Dermis blood vessel endothelial cell (primary cell): ENCODE measurements at regions not wholly inside any gene's neighbourhood (a gene's known extent, or its start where the extent isn't known, plus 50 kb on each side); places are given as distances from the start of the nearest gene placed in this dataset.
"Not testable (repeated sequence)": the region's sequence is repeated elsewhere in the genome, so short reads cannot be mapped to it uniquely, and the experiment has no call there.

ENCODE experiments used
- DNase-seq: peaks from one replicate; pipeline ENCODE4 v3.0.0; 2010

- no peak for DNase-seq
These were observed 306.3 kb upstream of the PPARGC1A start for GRCh38 chr4:24195991-24196736.

GRCh38 chr4:24192018-24192641 is 302.3 kb upstream of the PPARGC1A start:
- no peak for DNase-seq

DNA sequence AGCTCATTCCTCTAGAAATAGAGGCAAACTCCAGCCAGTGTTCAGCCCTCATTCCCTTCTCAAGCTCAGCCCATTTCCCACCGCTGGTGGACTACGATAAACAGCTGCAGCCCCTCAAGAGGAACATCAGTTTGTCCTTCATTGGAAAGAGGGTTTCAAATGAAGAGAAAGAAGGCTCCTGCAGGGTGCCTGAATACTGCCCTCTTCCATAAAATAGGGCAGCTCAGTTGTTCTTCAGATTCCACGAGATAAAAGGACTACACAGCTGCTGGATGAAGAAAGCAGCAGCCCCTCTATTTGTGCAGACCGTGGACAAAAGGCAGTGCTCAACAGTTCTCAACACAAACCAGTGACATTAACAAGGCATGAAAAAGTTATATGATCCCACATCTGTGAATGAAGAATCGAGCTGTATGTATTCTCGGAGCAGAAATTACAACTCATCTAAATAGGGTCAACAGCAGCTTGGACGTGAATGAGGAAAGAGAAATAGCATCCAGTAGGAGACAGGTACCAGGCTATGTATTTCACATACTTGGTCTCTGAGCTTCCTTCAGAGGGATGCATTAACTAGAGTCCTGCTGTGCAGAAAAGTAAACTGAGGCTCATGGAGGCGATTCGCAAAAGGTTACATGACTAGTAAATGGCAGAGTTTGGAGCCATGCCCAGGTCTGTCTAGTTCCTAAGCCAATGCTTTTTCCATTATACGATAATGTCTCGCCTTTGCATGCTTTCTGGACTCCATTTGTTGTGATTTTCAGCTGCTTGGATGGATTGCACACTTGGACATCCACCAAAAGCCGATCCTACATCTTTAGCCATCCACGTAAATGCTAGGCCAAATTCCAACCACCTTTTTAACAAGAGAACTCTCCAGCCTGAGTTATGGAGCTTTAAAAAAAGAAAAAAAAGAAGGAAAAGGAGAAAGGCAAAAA is 301.2 kb upstream of the PPARGC1A start:
- DNase-seq, result no peak

DNA sequence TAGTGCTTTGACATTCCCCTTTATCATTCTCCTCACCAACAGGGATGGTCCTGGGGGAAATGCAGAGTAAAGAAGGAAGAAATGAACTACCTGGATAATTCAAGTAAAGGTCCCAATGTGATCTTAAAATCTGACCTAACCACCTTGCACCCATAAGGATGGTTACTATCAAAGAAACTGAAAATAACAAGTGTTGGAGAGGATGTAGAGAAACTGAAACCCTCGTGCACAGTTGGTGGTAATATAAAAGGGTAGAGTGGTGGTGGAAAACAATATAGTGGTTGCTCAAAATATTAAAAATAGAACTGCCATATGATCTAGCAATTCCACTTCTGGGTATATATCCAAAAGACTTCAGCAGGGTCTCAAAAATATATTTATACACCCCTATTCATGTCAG is 298.6 kb upstream of the PPARGC1A start:
- DNase-seq, result no peak

DNA sequence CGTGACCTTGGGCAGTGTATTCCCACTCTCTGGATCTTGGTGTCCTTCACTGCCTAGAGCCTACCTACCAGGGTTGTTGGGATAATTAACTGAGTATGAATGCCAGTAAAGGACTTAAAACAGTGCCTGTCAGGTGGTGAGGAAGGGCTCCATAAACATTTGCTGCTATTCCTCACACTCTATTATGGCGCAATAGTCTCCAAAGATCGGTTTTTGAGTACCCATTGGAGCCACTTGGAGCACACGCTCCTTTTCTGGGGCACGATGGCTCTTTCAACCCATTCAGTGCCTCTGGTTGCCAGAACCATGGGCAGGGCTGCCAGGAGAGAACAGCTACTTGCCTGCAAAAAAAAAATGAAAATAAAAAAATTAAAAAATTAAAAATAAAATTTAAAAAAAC is 296.6 kb upstream of the PPARGC1A start:
- DNase-seq, result no peak

DNA sequence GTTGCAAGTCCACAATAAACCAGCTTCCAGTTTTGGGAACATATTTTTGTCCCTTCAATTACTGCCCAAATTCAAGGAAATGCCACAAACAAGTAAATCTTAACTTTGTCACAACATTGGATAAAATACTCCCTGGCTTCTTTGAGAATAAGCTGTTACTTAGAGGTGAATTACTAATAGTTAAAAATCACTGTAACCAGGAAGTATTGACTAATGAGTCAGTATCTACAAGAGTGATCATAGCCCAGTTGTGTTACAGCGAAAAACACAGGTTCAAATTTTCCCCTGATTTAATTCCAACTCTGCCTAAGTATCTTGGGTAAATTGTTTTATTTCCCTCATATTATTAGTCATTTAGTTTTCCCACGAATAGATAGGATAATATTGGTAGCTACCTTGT is 291.2 kb upstream of the PPARGC1A start:
- no peak for DNase-seq

GRCh38 chr4:24180586-24180985 is 290.7 kb upstream of the PPARGC1A start:
- DNase-seq, result no peak

DNA sequence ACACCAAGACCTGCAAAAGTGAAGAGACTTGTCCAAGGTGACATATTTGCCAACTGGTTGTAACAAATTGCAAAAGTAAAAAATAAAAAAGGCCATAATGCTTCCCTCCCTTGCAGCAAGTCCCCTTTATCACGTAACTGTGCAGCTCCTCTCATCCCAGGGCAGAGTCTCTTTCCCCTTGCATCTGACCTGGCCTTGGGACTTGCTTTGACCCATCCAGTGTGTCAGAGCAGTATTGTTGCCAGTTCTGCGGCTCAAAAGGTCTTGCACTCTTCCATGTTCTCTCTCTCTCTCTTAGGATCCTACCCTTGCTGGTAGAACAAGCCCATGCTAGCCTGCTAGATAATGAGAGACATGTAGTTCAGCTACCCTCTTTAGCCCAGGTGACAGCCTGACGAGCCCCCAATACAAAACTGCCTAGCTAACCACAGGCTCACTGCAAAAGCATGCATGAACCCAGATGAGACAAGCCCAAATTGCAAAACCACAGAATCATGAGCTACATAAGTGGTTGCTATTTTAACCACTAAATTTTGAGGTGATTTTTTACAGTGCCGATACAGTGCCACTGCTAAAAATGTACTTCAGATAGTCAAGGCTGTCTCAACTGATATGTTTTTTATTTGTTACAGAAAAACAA is 289.5 kb upstream of the PPARGC1A start:
- no peak for DNase-seq

DNA sequence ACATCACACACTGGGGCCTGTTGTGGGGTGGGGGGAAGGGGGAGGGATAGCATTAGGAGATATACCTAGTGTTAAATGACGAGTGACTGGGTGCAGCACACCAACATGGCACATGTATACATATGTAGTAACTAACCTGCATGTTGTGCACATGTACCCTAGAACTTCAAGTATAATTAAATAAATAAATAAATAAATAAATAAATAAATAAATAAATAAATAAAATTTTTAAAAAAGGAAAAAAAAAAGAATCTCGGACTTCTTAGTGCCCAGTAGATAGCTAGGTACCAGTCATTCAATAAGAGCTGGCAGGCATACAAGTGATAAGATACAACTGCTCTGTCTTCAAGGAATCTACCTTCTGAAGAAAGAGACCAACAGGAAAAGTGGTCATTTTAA is 287.6 kb upstream of the PPARGC1A start:
- DNase-seq, result not testable (repeated sequence)

DNA sequence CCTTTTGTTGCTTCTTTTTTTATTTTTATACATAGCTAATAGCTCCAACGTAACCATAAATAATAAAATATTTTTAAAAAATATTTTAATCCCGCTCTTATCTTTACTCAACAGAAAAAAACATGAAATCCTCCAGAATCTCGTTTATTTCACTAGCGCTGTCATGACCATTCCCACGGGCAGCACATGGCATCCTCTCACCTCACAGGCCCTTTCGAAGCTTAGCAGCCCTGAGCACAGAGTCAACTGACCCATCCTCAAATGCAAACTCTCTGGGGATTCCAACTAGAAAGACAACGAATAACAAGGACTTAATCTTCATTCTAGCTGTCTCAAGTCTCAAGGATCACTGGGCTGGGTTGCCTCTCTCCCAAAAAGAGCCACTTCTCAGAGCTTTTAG is 285.9 kb upstream of the PPARGC1A start:
- DNase-seq, result no peak

- no peak for DNase-seq
These were observed 284.8 kb upstream of the PPARGC1A start for GRCh38 chr4:24174602-24175001.

- DNase-seq, result no peak
These were observed 282.6 kb upstream of the PPARGC1A start for GRCh38 chr4:24172406-24172805.

GRCh38 chr4:24169956-24170355 is 280.1 kb upstream of the PPARGC1A start:
- DNase-seq, result no peak

- no peak for DNase-seq
These were observed 278.8 kb upstream of the PPARGC1A start for GRCh38 chr4:24168658-24169057.

DNA sequence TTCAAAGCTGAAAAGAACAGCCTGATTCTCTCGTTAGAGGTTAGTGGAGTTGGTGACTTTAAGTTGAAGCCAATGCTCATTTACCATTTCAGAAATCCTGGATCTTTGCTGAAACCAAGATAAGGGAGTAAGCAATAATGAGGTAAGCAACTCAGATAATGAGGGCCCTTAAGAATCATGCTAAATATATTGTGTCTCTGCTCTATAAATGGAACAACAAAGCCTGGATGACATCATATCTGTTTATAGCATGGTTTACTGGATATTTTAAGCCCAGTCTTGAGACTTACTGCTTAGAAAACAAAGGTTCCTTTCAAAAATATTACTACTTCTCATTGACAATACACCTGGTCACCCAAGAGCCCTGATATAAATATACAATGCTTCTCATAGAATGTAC is 276.7 kb upstream of the PPARGC1A start:
- no peak for DNase-seq

DNA sequence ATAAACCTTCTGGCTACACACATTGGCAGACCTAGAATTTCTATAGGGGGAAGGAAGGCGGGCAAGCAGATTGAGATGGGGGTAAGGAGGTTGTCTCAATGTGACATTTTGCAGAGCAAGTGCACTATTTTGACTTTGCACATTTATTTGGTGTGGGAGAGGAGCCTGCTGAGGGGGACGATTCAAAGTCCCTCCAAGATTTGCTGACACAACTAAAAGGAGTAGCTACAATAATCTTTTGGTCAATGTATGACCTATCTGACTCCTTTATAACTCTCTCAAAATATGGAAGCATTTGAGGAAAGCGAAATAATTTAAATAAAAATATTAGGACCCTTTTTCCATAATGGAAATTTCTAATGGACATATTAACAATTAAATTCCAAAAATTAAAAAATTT is 274.9 kb upstream of the PPARGC1A start:
- DNase-seq, result no peak

DNA sequence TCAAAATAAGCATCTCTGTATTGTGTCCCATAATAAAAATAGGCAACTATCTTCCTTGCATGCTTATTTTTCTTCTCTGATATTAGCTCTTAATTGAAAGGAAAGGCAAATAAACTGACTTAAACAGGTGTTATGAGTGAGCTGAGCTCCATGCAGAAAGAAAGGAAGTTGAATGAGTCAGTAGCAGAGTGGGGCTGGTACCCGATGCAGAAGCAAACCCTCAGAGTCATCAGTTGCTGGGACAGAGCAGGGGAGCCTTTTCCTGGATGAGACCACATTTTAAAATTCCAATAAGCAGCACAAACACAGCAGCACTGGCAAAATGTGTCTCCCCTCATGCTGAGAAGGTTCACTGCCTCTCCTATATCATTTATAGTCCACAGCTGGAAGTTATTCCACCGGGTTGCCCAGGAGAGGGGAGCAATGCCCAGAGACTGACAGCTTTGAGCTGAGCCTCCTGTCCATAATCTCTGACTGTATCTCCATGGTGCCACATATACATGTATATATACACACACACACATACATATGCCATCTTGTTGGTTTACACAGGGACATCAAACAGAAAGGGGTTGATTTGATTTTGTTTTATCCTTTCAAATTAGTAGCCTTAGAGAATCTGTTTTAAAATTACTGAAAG is 274.3 kb upstream of the PPARGC1A start:
- no peak for DNase-seq

- DNase-seq, result no peak
These were observed 273.5 kb upstream of the PPARGC1A start for GRCh38 chr4:24163314-24163713.

GRCh38 chr4:24160358-24160757 is 270.5 kb upstream of the PPARGC1A start:
- no peak for DNase-seq

GRCh38 chr4:24158031-24158430 is 268.2 kb upstream of the PPARGC1A start:
- DNase-seq, result no peak

DNA sequence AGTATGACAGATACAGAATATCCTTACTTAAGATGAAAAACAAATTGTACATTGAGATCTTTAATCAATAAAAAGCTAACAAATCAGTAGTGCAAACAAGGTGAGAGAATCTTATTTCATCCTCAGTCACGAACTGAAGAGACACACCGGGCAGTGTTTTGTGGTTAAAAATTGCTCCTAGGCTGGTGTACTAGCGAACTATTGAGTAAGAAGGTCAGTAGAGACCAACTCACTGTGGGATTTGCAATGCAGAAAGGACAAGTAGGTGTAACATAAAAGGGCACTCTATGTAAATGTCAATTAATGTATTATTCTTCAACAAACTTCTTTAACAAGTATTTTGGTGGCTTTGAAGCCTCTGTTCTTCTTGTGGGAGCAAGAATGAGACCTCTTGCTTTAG is 260.2 kb upstream of the PPARGC1A start:
- no peak for DNase-seq

DNA sequence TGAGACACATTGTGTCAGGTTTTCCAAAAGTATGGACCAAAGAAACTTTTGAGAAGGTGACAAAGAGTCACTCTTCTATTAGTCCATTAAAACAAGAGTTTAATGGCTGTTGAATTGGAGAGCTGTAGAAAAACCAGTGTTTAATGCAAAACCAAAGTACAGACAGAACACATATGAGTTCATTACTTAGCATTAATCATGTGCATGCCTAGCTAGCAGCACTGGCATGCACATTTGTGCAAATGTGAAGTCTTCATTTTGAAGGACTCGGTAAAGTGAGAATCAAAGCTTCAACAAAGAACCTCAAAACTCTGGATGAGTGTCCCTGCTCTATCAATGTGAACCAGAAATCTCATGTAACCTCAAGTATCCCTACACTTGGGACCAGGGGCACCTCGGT is 256.3 kb upstream of the PPARGC1A start:
- no peak for DNase-seq

GRCh38 chr4:24145591-24145990 is 255.7 kb upstream of the PPARGC1A start:
- no peak for DNase-seq
